ENCODE measurements at regions not wholly inside any gene's neighbourhood (a gene's known extent, or its start where the extent isn't known, plus 50 kb on each side); places are given as distances from the start of the nearest gene placed in this dataset.

GRCh38 chr10:130495891-130496636 is 359.9 kb downstream of the GLRX3 start:
- TF ChIP-seq CTCF (IDR thresholded peaks at IDR 0.05) (no peak), POLR2A (IDR thresholded peaks at IDR 0.05) (no peak)

Measured in right lobe of liver (tissue), 4 donors.